H9 (cell line): ENCODE measurements at regions not wholly inside any gene's neighbourhood (a gene's known extent, or its start where the extent isn't known, plus 50 kb on each side); places are given as distances from the start of the nearest gene placed in this dataset.

Source experiments
- DNase-seq: peaks from one replicate; pipeline ENCODE4 v3.0.0-alpha.2; 2017
- H2AFZ ChIP-seq: one replicate; pipeline ENCODE4 v1.6.1; 2013; ENCODE audit warnings: mild to moderate bottlenecking, low read length, control low read depth, moderate library complexity
- H2AK5ac ChIP-seq: 2 replicates; pipeline ENCODE4 v1.6.1; 2013; ENCODE audit warnings: low read length, control low read depth, mixed read lengths; ENCODE audit not compliant: insufficient read length
- H2BK120ac ChIP-seq: one replicate; pipeline ENCODE4 v1.6.1; 2013; ENCODE audit warnings: low read depth, mild to moderate bottlenecking, low read length, control low read depth, inconsistent platforms; ENCODE audit not compliant: poor library complexity, severe bottlenecking
- H2BK12ac ChIP-seq: 2 replicates; pipeline ENCODE4 v1.6.1; 2013; ENCODE audit warnings: low read length, control low read depth, mixed read lengths, low read depth; ENCODE audit not compliant: insufficient read length
- H2BK15ac ChIP-seq: 2 replicates; pipeline ENCODE4 v1.6.1; 2013; ENCODE audit warnings: low read depth, low read length, control low read depth
- H2BK20ac ChIP-seq: one replicate; pipeline ENCODE4 v1.6.1; 2013; ENCODE audit warnings: low read depth, mild to moderate bottlenecking, low read length, control low read depth, inconsistent platforms; ENCODE audit not compliant: poor library complexity, severe bottlenecking
- H2BK5ac ChIP-seq: 2 replicates; pipeline ENCODE4 v1.6.1; 2013; ENCODE audit warnings: low read length, control low read depth, mixed read lengths; ENCODE audit not compliant: insufficient read length
- H3K14ac ChIP-seq: 2 replicates; pipeline ENCODE4 v1.6.1; 2013; ENCODE audit warnings: low read length, control low read depth; ENCODE audit not compliant: insufficient read depth
- H3K18ac ChIP-seq: 2 replicates; pipeline ENCODE4 v1.6.1; 2013; ENCODE audit warnings: low read depth, mild to moderate bottlenecking, mixed read lengths, low read length, control low read depth; ENCODE audit not compliant: insufficient read length
- H3K23ac ChIP-seq: 2 replicates; pipeline ENCODE4 v1.6.1; 2013; ENCODE audit warnings: low read length, control low read depth, mixed read lengths, low read depth; ENCODE audit not compliant: insufficient read length
- H3K23me2 ChIP-seq: 2 replicates; pipeline ENCODE4 v1.6.1; 2013; ENCODE audit warnings: low read depth, mild to moderate bottlenecking, mixed read lengths, low read length, control low read depth; ENCODE audit not compliant: insufficient read length, poor library complexity, severe bottlenecking
- H3K27ac ChIP-seq: 2 replicates; pipeline ENCODE4 v1.5.1; 2013; ENCODE audit warnings: low read length, control low read depth, mixed read lengths, low read depth; ENCODE audit not compliant: insufficient read length
- H3K27me3 ChIP-seq: 2 replicates; pipeline ENCODE4 v1.6.1; 2013; ENCODE audit warnings: low read length, control low read depth, inconsistent platforms; ENCODE audit not compliant: insufficient read depth
- H3K4ac ChIP-seq: 2 replicates; pipeline ENCODE4 v1.6.1; 2013; ENCODE audit warnings: low read depth, mild to moderate bottlenecking, control low read depth, inconsistent platforms, low read length, moderate library complexity
- H3K4me1 ChIP-seq: 2 replicates; pipeline ENCODE4 v1.6.1; 2013; ENCODE audit warnings: low read length, control low read depth, inconsistent platforms; ENCODE audit not compliant: insufficient read depth
- H3K4me2 ChIP-seq: 2 replicates; pipeline ENCODE4 v1.6.1; 2013; ENCODE audit warnings: low read length, control low read depth, mixed read lengths; ENCODE audit not compliant: insufficient read length, insufficient read depth
- H3K56ac ChIP-seq: 2 replicates; pipeline ENCODE4 v1.6.1; 2013; ENCODE audit warnings: low read depth, mild to moderate bottlenecking, mixed read lengths, low read length, control low read depth; ENCODE audit not compliant: insufficient read length
- H3K79me1 ChIP-seq: 2 replicates; pipeline ENCODE4 v1.6.1; 2013; ENCODE audit warnings: low read depth, mild to moderate bottlenecking, moderate library complexity, low read length, control low read depth, inconsistent platforms; ENCODE audit not compliant: insufficient read depth, poor library complexity, severe bottlenecking
- H3K79me2 ChIP-seq: 2 replicates; pipeline ENCODE4 v1.6.1; 2013; ENCODE audit warnings: low read length, control low read depth, inconsistent platforms; ENCODE audit not compliant: insufficient read depth
- H3K9ac ChIP-seq: 2 replicates; pipeline ENCODE4 v1.6.1; 2013; ENCODE audit warnings: low read length, control low read depth, mixed read lengths; ENCODE audit not compliant: insufficient read length; ENCODE audit errors: extremely low read depth
- H3K9me3 ChIP-seq: one replicate; pipeline ENCODE4 v1.6.1; 2013; ENCODE audit warnings: low read depth, low read length, inconsistent platforms; ENCODE audit not compliant: control insufficient read depth
- H3T11ph ChIP-seq: one replicate; pipeline ENCODE4 v1.6.1; 2013; ENCODE audit warnings: mild to moderate bottlenecking, low read length, control low read depth, inconsistent platforms
- H4K20me1 ChIP-seq: one replicate; pipeline ENCODE4 v1.6.1; 2013; ENCODE audit not compliant: control insufficient read depth, insufficient read length, insufficient read depth
- H4K5ac ChIP-seq: 2 replicates; pipeline ENCODE4 v1.6.1; 2013; ENCODE audit warnings: low read depth, mild to moderate bottlenecking, mixed read lengths, low read length, control low read depth; ENCODE audit not compliant: insufficient read length
- H4K8ac ChIP-seq: replicated peaks from 2 replicates; pipeline ENCODE4 v1.6.1; 2013; ENCODE audit warnings: low read length, control low read depth, mixed read lengths, low read depth; ENCODE audit not compliant: insufficient read length
- H4K91ac ChIP-seq: 2 replicates; pipeline ENCODE4 v1.6.1; 2013; ENCODE audit warnings: low read depth, mild to moderate bottlenecking, moderate library complexity, mixed read lengths, low read length, control low read depth; ENCODE audit not compliant: insufficient read length
- H3K27ac Mint-ChIP-seq, 3 experiments: 2 replicates in 2 of 3; 3 replicates in 1 of 3; pipeline ENCODE4 v1.8.0; 2020 to 2021; ENCODE audit warnings: mixed read lengths in 3 of 3, mild to moderate bottlenecking in 1 of 3, moderate library complexity in 1 of 3
- H3K27me3 Mint-ChIP-seq: 2 replicates; pipeline ENCODE4 v1.8.0; 2021; ENCODE audit warnings: low read depth, mild to moderate bottlenecking, moderate library complexity, mixed read lengths
- H3K36me3 Mint-ChIP-seq, 3 experiments: 2 replicates in 2 of 3; 3 replicates in 1 of 3; pipeline ENCODE4 v1.8.0; 2020 to 2021; ENCODE audit warnings: low read depth in 3 of 3, mixed read lengths in 3 of 3; ENCODE audit not compliant: insufficient read depth in 1 of 3
- H3K4me1 Mint-ChIP-seq, 2 experiments: 2 replicates each; pipeline ENCODE4 v1.8.0; 2020; ENCODE audit warnings: mixed read lengths in 2 of 2
- H3K4me3 Mint-ChIP-seq, 2 experiments: 2 replicates in 1 of 2; 3 replicates in 1 of 2; pipeline ENCODE4 v1.8.0; 2020 to 2021; ENCODE audit warnings: mild to moderate bottlenecking in 2 of 2, mixed read lengths in 2 of 2, moderate library complexity in 1 of 2
- H3K9me3 Mint-ChIP-seq, 2 experiments: 2 replicates in 1 of 2; 3 replicates in 1 of 2; pipeline ENCODE4 v1.8.0; 2020; ENCODE audit warnings: mild to moderate bottlenecking in 2 of 2, mixed read lengths in 2 of 2, moderate library complexity in 1 of 2
- WGBS: extraction: QIAGEN DNeasy Blood & Tissue Kit; methylation state at CpG from one replicate; pipeline ENCODE4 v1.1.7; 2013; ENCODE audit warnings: missing lambda C conversion rate, low lambda C conversion rate, mixed read lengths; ENCODE audit not compliant: insufficient read length; ENCODE audit errors: extremely low coverage; 5-methylcytosine and 5-hydroxymethylcytosine counted together
- TF ChIP-seq, protein P1 (sequence below): fragments of 200-600 bp; sonication (generic); conservative IDR thresholded peaks from 3 replicates; pipeline ENCODE4 v1.8.0; 2021; ENCODE audit warnings: antibody characterized with exemption, mild to moderate bottlenecking

DNA sequence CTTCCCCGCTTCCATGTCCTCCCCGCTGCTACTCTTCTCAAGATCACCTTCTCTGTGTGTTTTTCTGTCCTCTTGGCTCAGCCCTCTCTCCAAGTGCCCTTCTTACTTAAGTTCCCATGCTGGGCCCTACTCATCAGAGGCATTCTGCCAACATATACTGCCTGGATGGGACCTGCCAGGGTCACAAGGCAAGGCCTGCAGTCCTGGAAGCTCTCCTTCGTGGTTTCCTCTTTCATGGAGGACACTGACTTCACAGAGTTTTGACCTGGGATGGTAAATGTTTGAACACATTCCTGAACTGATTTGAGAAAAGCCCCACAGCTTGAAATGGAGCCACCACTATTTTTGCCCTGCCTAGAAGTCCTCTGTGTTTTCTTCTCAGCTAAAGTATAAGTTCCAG is 140.9 kb downstream of the TMEM30B start:
- Histone ChIP-seq H3K27me3 (no peaks in the 10 kb centered on the region), H4K91ac (no peak overlapping the region), H3T11ph (no peak overlapping the region), H2BK15ac (no peak overlapping the region), H3K4me1 (no peaks in the 10 kb centered on the region), H3K9me3 (peaks cover 17% of the 10 kb centered on the region), H3K79me1 (no peaks in the 10 kb centered on the region), H3K9ac (no peak overlapping the region), H2AFZ (no peak overlapping the region), H2AK5ac (no peak overlapping the region), H2BK120ac (no peak overlapping the region), H3K18ac (no peak overlapping the region), H4K5ac (no peak overlapping the region), H3K79me2 (no peaks in the 10 kb centered on the region), H4K8ac (no peak overlapping the region), H2BK5ac (no peak overlapping the region), H3K56ac (no peak overlapping the region), H3K14ac (no peak overlapping the region), H3K23ac (no peak overlapping the region), H3K4me2 (no peak overlapping the region), H2BK20ac (no peak overlapping the region), H3K27ac (no peak overlapping the region), H3K4ac (no peak overlapping the region), H4K20me1 (no peaks in the 10 kb centered on the region), H3K23me2 (no peaks in the 10 kb centered on the region), H2BK12ac (no peak overlapping the region)
- Mint-ChIP-seq H3K4me3 (no peak overlapping the region), H3K9me3 (peaks cover 70 to 92% of the 10 kb centered on the region in 2 experiments), H3K4me1 (no peaks in the 10 kb centered on the region), H3K27ac (peak overlapping the region in 1 of 3 experiments; percentile 2; a peak in 1 of 7 replicates), H3K36me3 (peaks cover 49 to 77% (median 64%) of the 10 kb centered on the region in 3 experiments), H3K27me3 (peaks cover 12% of the 10 kb centered on the region)
- TF ChIP-seq, protein P1, sequence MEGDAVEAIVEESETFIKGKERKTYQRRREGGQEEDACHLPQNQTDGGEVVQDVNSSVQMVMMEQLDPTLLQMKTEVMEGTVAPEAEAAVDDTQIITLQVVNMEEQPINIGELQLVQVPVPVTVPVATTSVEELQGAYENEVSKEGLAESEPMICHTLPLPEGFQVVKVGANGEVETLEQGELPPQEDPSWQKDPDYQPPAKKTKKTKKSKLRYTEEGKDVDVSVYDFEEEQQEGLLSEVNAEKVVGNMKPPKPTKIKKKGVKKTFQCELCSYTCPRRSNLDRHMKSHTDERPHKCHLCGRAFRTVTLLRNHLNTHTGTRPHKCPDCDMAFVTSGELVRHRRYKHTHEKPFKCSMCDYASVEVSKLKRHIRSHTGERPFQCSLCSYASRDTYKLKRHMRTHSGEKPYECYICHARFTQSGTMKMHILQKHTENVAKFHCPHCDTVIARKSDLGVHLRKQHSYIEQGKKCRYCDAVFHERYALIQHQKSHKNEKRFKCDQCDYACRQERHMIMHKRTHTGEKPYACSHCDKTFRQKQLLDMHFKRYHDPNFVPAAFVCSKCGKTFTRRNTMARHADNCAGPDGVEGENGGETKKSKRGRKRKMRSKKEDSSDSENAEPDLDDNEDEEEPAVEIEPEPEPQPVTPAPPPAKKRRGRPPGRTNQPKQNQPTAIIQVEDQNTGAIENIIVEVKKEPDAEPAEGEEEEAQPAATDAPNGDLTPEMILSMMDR = no peak
- no peak for DNase-seq
- no CpG with 5 or more reads among the region's 3 CpGs for WGBS
